HCT116 (cell line): ENCODE measurements at regions not wholly inside any gene's neighbourhood (a gene's known extent, or its start where the extent isn't known, plus 50 kb on each side); places are given as distances from the start of the nearest gene placed in this dataset.

Experiments
- ATAC-seq: fragments of 200-7000 bp; cut with Tn5 transposase; 2 replicates; pipeline ENCODE4 v1.9.1; 2020; ENCODE audit warnings: mild to moderate bottlenecking, moderate library complexity
- BruUV-seq: library from RNA; stranded (reverse); fragments of 400-500 nt; replicated peaks from 2 replicates; lab custom pipeline; 2021; lab: Mats Ljungman, UMichigan
- CTCF ChIA-PET: fragments of 300-600 bp; sonication (Branson Sonifier 250); formaldehyde crosslinking; loops from one replicate; lab custom pipeline; 2021; ENCODE audit warnings: antibody characterized with exemption; lab: Charles Lee
- POLR2A ChIA-PET: fragments of 300-600, 350-600 bp; sonication (Branson Sonifier 250); formaldehyde crosslinking; loops from one replicate; lab custom pipeline; 2021; ENCODE audit warnings: antibody characterized with exemption; lab: Charles Lee
- RAD21 ChIA-PET, 2 experiments: fragments of 300-600 bp; sonication (Branson Sonifier 250); formaldehyde crosslinking; loops; one replicate each; lab custom pipeline; 2023; ENCODE audit warnings: low total read pairs in 2 of 2; ENCODE audit not compliant: uncharacterized antibody in 2 of 2, unreplicated experiment in 2 of 2, low non-redundant PET in 1 of 2; lab: Charles Lee
- DNase-seq: peaks from one replicate; pipeline ENCODE4 v3.0.0-alpha.2; 2010; ENCODE audit warnings: low read depth, low spot score
- H2AFZ ChIP-seq: fragments of 200-600 bp; shearing (Covaris generic), sonication (generic); 2 replicates; pipeline ENCODE4 v1.6.1; 2017; ENCODE audit warnings: low read depth, mixed run types, mixed read lengths, antibody characterized with exemption, low read length; ENCODE audit not compliant: poor library complexity, severe bottlenecking
- H3K27ac ChIP-seq: 2 replicates; pipeline ENCODE4 v1.5.1; 2012; ENCODE audit warnings: low read depth, low read length
- H3K27me3 ChIP-seq: fragments of 200-600 bp; sonication (generic); 2 replicates; pipeline ENCODE4 v1.6.1; 2016; ENCODE audit warnings: mixed run types, low read length, mixed read lengths; ENCODE audit not compliant: insufficient read depth
- H3K36me3 ChIP-seq, 2 experiments: fragments of 200-500 bp in 1 of 2; fragments of 200-600 bp in 1 of 2; sonication (Bioruptor generic) in 1 of 2; sonication (generic) in 1 of 2; 2 replicates each; pipeline versions ENCODE4 v1.5.1 to v1.6.1; 2014 to 2016; ENCODE audit warnings: low read length in 2 of 2, inconsistent platforms in 1 of 2, mixed read lengths in 1 of 2, mixed run types in 1 of 2; ENCODE audit not compliant: insufficient read depth in 2 of 2, control insufficient read depth in 1 of 2
- H3K4me1 ChIP-seq, 2 experiments: fragments of 200-600 bp in 1 of 2; sonication (generic) in 1 of 2; 2 replicates each; pipeline versions ENCODE4 v1.5.1 to v1.6.1; 2012 to 2017; ENCODE audit warnings: low read length in 2 of 2, inconsistent platforms in 1 of 2, mild to moderate bottlenecking in 1 of 2, mixed read lengths in 1 of 2, mixed run types in 1 of 2, moderate library complexity in 1 of 2; ENCODE audit not compliant: insufficient read depth in 2 of 2, control insufficient read depth in 1 of 2
- H3K4me2 ChIP-seq: fragments of 200-600 bp; sonication (generic); 2 replicates; pipeline ENCODE4 v1.6.1; 2017; ENCODE audit warnings: mixed run types, low read length, mixed read lengths
- H3K4me3 ChIP-seq, 2 experiments: fragments of 200-600 bp in 1 of 2; sonication (generic) in 1 of 2; replicated peaks in 1 of 2; 2 replicates each; pipeline ENCODE4 v1.5.1; 2011 to 2016; ENCODE audit warnings: low read length in 2 of 2, control low read depth in 1 of 2, low read depth in 1 of 2, mild to moderate bottlenecking in 1 of 2, mixed read lengths in 1 of 2, mixed run types in 1 of 2
- H3K79me2 ChIP-seq: fragments of 200-600 bp; sonication (generic); 2 replicates; pipeline ENCODE4 v1.6.1; 2017; ENCODE audit warnings: mild to moderate bottlenecking, mixed run types, low read length, moderate library complexity, mixed read lengths; ENCODE audit not compliant: insufficient read depth
- H3K9ac ChIP-seq: fragments of 200-600 bp; sonication (generic); 2 replicates; pipeline ENCODE4 v1.6.1; 2016; ENCODE audit warnings: low read length, mixed read lengths
- H3K9me2 ChIP-seq: fragments of 200-600 bp; sonication (generic), shearing (Covaris generic); 2 replicates; pipeline ENCODE4 v1.6.1; 2017; ENCODE audit warnings: mixed run types, mild to moderate bottlenecking, moderate library complexity; ENCODE audit not compliant: insufficient read depth
- H3K9me3 ChIP-seq, 2 experiments: fragments of 200-500 bp in 1 of 2; fragments of 200-600 bp in 1 of 2; sonication (Bioruptor generic) in 1 of 2; sonication (generic) in 1 of 2; 2 replicates each; pipeline ENCODE4 v1.6.1; 2014 to 2017; ENCODE audit warnings: low read length in 2 of 2, mixed read lengths in 2 of 2, inconsistent platforms in 1 of 2, low read depth in 1 of 2, mild to moderate bottlenecking in 1 of 2, mixed run types in 1 of 2, moderate library complexity in 1 of 2; ENCODE audit not compliant: control insufficient read depth in 1 of 2, insufficient read depth in 1 of 2
- H4K20me1 ChIP-seq: fragments of 200-600 bp; sonication (generic), shearing (Covaris generic); 2 replicates; pipeline ENCODE4 v1.6.1; 2017; ENCODE audit warnings: mixed run types, mild to moderate bottlenecking, moderate library complexity; ENCODE audit not compliant: insufficient read depth
- CBX3 ChIP-seq: IDR thresholded peaks from 2 replicates; pipeline ENCODE4 v1.6.1; 2012; ENCODE audit warnings: low read depth
- CTCF ChIP-seq, 3 experiments: fragments of 200-600 bp in 1 of 3; sonication (generic) in 1 of 3; IDR thresholded peaks in 2 of 3; conservative IDR thresholded peaks in 1 of 3; 2 replicates each; pipeline ENCODE4 v1.5.1; 2012 to 2017; ENCODE audit warnings: low read depth in 2 of 3, low read length in 2 of 3, antibody characterized with exemption in 1 of 3, borderline replicate concordance in 1 of 3, control low read depth in 1 of 3, mild to moderate bottlenecking in 1 of 3, mixed read lengths in 1 of 3, mixed run types in 1 of 3, moderate library complexity in 1 of 3; ENCODE audit not compliant: insufficient read depth in 1 of 3
- EGR1 ChIP-seq: IDR thresholded peaks from 2 replicates; pipeline ENCODE4 v1.6.1; 2012; ENCODE audit warnings: low read depth
- ELF1 ChIP-seq: IDR thresholded peaks from 2 replicates; pipeline ENCODE4 v1.6.1; 2012; ENCODE audit warnings: low read depth, borderline replicate concordance
- EZH2phosphoT487 ChIP-seq: fragments of 200-600 bp; IDR thresholded peaks from 2 replicates; pipeline ENCODE4 v1.6.1; 2018; ENCODE audit warnings: antibody characterized with exemption, borderline replicate concordance
- JUND ChIP-seq: IDR thresholded peaks from 2 replicates; pipeline ENCODE4 v1.6.1; 2012
- MAX ChIP-seq: IDR thresholded peaks from 2 replicates; pipeline ENCODE4 v1.6.1; 2012
- POLR2A ChIP-seq: IDR thresholded peaks from 2 replicates; pipeline ENCODE4 v1.7.0; 2011; ENCODE audit warnings: borderline replicate concordance; ENCODE audit not compliant: insufficient read depth, insufficient read length; ENCODE audit errors: extremely low read depth
- RAD21 ChIP-seq: IDR thresholded peaks from 2 replicates; pipeline ENCODE4 v1.6.1; 2012; ENCODE audit warnings: low read depth, mild to moderate bottlenecking
- SIN3A ChIP-seq: IDR thresholded peaks from 2 replicates; pipeline ENCODE4 v1.6.1; 2012; ENCODE audit warnings: low read depth
- SP1 ChIP-seq: IDR thresholded peaks from 2 replicates; pipeline ENCODE4 v1.6.1; 2012; ENCODE audit warnings: low read depth
- ZBTB33 ChIP-seq: IDR thresholded peaks from 2 replicates; pipeline ENCODE4 v1.6.1; 2011; ENCODE audit warnings: mild to moderate bottlenecking, low read length, moderate library complexity; ENCODE audit not compliant: insufficient replicate concordance; ENCODE audit errors: extremely low read depth
- ZFX ChIP-seq: fragments of 450-650 bp; IDR thresholded peaks from 2 replicates; pipeline ENCODE4 v1.6.1; 2017
- ZNF274 ChIP-seq: fragments of 200-500 bp; sonication (Bioruptor generic); IDR thresholded peaks from 2 replicates; pipeline ENCODE4 v1.6.1; 2014; ENCODE audit warnings: mild to moderate bottlenecking, low read depth, low read length, inconsistent platforms
- intact Hi-C: fragments of 100-400 bp; cut with micrococcal nuclease; formaldehyde crosslinking; loops from 2 replicates; pipeline ENCODE4 v1.10.0; 2022

- Histone ChIP-seq H3K9me2 (no peaks in the 10 kb centered on the region), H3K9ac (no peak overlapping the region), H2AFZ (no peak overlapping the region), H3K4me1 (no peaks in the 10 kb centered on the region), H3K79me2 (no peaks in the 10 kb centered on the region), H3K27me3 (no peaks in the 10 kb centered on the region), H3K27ac (no peak overlapping the region), H3K9me3 (no peaks in the 10 kb centered on the region), H4K20me1 (no peaks in the 10 kb centered on the region), H3K36me3 (no peaks in the 10 kb centered on the region), H3K4me3 (no peak overlapping the region), H3K4me2 (no peak overlapping the region)
- ChIA-PET POLR2A (no interaction called here), CTCF (no interaction called here), RAD21 (no interaction called here)
- no TSS peak for BruUV-seq
- ATAC-seq = no peak
- TF ChIP-seq CTCF (IDR thresholded peaks at IDR 0.05 in 2 of 3, conservative IDR thresholded peaks at IDR 0.05 in 1 of 3; ENCODE audit: borderline replicate concordance in 1 of 3, insufficient read depth in 1 of 3, low read depth in 2 of 3, low read length in 2 of 3) (no peak), CBX3 (no peak), JUND (no peak), MAX (no peak), ELF1 (no peak), POLR2A (no peak), ZBTB33 (no peak), EGR1 (no peak), SP1 (no peak), ZFX (no peak), EZH2phosphoT487 (no peak), RAD21 (no peak), SIN3A (no peak), ZNF274 (no peak)
- no peak for DNase-seq
- intact Hi-C loops = no loop called here
Measured at GRCh38 chr6:122308074-122308473, 91.4 kb upstream of the HSF2 start.
